Loucy (cell line): ENCODE measurements at regions not wholly inside any gene's neighbourhood (a gene's known extent, or its start where the extent isn't known, plus 50 kb on each side); places are given as distances from the start of the nearest gene placed in this dataset.

Experiments
- H2AFZ ChIP-seq: fragments of 200-600 bp; sonication (generic); 2 replicates; pipeline ENCODE4 v1.6.0; 2016; ENCODE audit warnings: antibody characterized with exemption, mild to moderate bottlenecking, low read length, moderate library complexity
- H3F3A ChIP-seq: fragments of 200-600 bp; 2 replicates; pipeline ENCODE4 v1.6.0; 2016; ENCODE audit warnings: antibody characterized with exemption, low read depth, mild to moderate bottlenecking
- H3K27me3 ChIP-seq: fragments of 200-600 bp; sonication (generic); 2 replicates; pipeline ENCODE4 v1.6.1; 2014; ENCODE audit warnings: low read length, mild to moderate bottlenecking; ENCODE audit not compliant: insufficient read depth, poor library complexity, severe bottlenecking
- H3K36me3 ChIP-seq: fragments of 200-600 bp; sonication (generic); 2 replicates; pipeline ENCODE4 v1.6.1; 2016; ENCODE audit warnings: low read length; ENCODE audit not compliant: insufficient read depth
- H3K4me1 ChIP-seq: fragments of 200-600 bp; sonication (generic); 2 replicates; pipeline ENCODE4 v1.5.1; 2014; ENCODE audit warnings: low read length, mild to moderate bottlenecking; ENCODE audit not compliant: insufficient read depth, poor library complexity, severe bottlenecking
- H3K4me2 ChIP-seq: fragments of 200-600 bp; sonication (generic); 2 replicates; pipeline ENCODE4 v1.6.0; 2014; ENCODE audit warnings: antibody characterized with exemption, low read length, low read depth, mild to moderate bottlenecking; ENCODE audit not compliant: poor library complexity, severe bottlenecking
- H3K4me3 ChIP-seq: fragments of 200-600 bp; sonication (generic); 2 replicates; pipeline ENCODE4 v1.5.1; 2014; ENCODE audit warnings: low read length, mild to moderate bottlenecking, mixed read lengths; ENCODE audit not compliant: poor library complexity, severe bottlenecking
- H3K79me2 ChIP-seq: fragments of 200-600 bp; sonication (generic); 2 replicates; pipeline ENCODE4 v1.6.1; 2014; ENCODE audit warnings: low read length; ENCODE audit not compliant: insufficient read depth
- H3K9ac ChIP-seq: fragments of 200-600 bp; sonication (generic); 2 replicates; pipeline ENCODE4 v1.6.0; 2014; ENCODE audit warnings: mild to moderate bottlenecking, low read depth, low read length, moderate library complexity; ENCODE audit not compliant: poor library complexity, severe bottlenecking
- H3K9me2 ChIP-seq: fragments of 200-600 bp; sonication (generic); replicated peaks from 2 replicates; pipeline ENCODE4 v1.6.1; 2016; ENCODE audit warnings: low read depth, low read length, mixed read lengths
- H3K9me3 ChIP-seq: fragments of 200-600 bp; sonication (generic); 2 replicates; pipeline ENCODE4 v1.6.1; 2014; ENCODE audit warnings: mild to moderate bottlenecking, antibody characterized with exemption, low read length, low read depth; ENCODE audit not compliant: insufficient read depth
- H4K20me1 ChIP-seq: fragments of 200-600 bp; sonication (generic); 2 replicates; pipeline ENCODE4 v1.6.0; 2014; ENCODE audit warnings: antibody characterized with exemption, low read length, mild to moderate bottlenecking; ENCODE audit not compliant: insufficient read depth, poor library complexity, severe bottlenecking
- EZH2phosphoT487 ChIP-seq: fragments of 200-600 bp; IDR thresholded peaks from 2 replicates; pipeline ENCODE4 v1.6.1; 2018; ENCODE audit warnings: antibody characterized with exemption, mild to moderate bottlenecking, moderate library complexity, borderline replicate concordance
- TF ChIP-seq, protein P1 (sequence below): fragments of 200-600 bp; sonication (generic); conservative IDR thresholded peaks from 2 replicates; pipeline ENCODE4 v1.5.1; 2014; ENCODE audit warnings: mild to moderate bottlenecking, antibody characterized with exemption, low read length

DNA sequence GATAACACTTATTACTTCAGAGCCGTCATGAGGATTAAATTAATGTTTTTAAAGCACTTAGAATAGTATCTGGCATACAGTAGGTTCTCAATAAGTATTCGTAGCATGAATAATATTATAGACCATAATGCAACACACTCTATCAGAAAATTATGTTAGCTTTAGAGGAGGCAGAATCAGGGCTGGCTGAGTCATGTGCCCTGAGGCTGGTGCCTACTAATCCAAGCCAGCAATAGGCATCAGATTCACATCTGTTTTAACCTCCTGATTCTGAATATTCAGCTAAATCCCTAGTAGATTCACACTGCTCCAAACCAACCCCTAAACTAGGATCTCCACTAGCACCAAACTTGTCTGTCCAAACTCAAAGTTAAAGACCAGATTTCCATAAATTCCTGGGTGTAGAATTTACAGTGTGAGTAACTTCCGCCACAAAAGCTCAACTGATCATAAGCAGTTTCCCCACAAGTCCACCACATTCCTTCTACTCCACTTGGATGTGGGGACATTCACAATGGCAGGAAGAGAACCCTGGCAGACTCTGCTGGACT lies 170.0 kb upstream of the DAPK1 start:
- Histone ChIP-seq H3K27me3 (no peaks in the 10 kb centered on the region), H3K4me2 (no peak overlapping the region), H3F3A (no peaks in the 10 kb centered on the region), H3K9me3 (no peaks in the 10 kb centered on the region; the same call in 1 of the 2 replicates), H3K79me2 (no peaks in the 10 kb centered on the region), H3K4me1 (no peaks in the 10 kb centered on the region), H3K9ac (no peak overlapping the region), H3K36me3 (no peaks in the 10 kb centered on the region), H4K20me1 (no peaks in the 10 kb centered on the region), H3K4me3 (no peak overlapping the region), H2AFZ (no peak overlapping the region), H3K9me2 (no peaks in the 10 kb centered on the region)
- TF ChIP-seq, protein P1, sequence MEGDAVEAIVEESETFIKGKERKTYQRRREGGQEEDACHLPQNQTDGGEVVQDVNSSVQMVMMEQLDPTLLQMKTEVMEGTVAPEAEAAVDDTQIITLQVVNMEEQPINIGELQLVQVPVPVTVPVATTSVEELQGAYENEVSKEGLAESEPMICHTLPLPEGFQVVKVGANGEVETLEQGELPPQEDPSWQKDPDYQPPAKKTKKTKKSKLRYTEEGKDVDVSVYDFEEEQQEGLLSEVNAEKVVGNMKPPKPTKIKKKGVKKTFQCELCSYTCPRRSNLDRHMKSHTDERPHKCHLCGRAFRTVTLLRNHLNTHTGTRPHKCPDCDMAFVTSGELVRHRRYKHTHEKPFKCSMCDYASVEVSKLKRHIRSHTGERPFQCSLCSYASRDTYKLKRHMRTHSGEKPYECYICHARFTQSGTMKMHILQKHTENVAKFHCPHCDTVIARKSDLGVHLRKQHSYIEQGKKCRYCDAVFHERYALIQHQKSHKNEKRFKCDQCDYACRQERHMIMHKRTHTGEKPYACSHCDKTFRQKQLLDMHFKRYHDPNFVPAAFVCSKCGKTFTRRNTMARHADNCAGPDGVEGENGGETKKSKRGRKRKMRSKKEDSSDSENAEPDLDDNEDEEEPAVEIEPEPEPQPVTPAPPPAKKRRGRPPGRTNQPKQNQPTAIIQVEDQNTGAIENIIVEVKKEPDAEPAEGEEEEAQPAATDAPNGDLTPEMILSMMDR, result no peak
- no peak for TF ChIP-seq EZH2phosphoT487

DNA sequence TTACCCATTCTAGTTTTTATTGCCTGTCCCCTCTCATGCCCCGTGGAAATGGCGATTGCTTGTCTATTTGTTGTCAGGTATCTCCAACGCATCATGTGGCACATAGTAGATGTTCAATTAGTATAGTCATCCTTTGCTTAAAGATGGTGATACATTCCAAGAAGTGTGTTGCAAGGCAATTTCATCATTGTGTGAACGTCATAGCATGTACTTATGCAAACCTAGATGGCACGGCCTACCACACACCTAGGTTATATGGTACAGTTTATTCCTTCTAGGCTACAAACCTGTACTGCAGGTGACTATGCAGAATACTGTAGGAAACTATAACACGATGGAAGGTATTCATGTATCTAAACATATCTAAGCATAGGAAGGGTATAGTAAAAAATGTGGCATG lies 163.9 kb upstream of the DAPK1 start:
- Histone ChIP-seq H3K9me3 (no peaks in the 10 kb centered on the region; the same call in 1 of the 2 replicates), H3K27me3 (no peaks in the 10 kb centered on the region), H3K79me2 (no peaks in the 10 kb centered on the region), H3K36me3 (no peaks in the 10 kb centered on the region), H4K20me1 (no peaks in the 10 kb centered on the region), H3K4me2 (no peak overlapping the region), H3K9ac (no peak overlapping the region), H3K4me1 (no peaks in the 10 kb centered on the region), H3K4me3 (no peak overlapping the region), H2AFZ (no peak overlapping the region), H3F3A (no peaks in the 10 kb centered on the region), H3K9me2 (no peaks in the 10 kb centered on the region)
- no peak for TF ChIP-seq EZH2phosphoT487
- TF ChIP-seq, protein P1, result no peak

DNA sequence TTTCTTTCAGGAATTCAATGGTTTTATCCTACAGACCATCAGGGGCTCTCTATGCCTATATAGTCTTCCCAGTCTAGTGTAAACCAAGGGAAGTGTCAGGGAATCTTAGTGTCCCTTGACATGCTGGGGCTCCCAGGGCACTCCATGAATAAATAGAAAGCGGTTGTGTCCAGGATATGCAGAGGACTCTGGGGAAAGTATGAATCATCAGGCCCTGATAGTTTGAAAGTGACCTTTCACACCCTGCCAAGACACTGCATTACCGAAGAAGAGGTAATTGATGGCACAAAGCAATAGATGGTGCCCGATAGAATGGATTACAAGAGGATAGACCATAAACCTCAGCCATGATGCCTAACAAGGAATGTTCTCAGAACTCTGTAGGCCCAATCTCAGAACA lies 163.3 kb upstream of the DAPK1 start:
- Histone ChIP-seq H2AFZ (no peak overlapping the region), H3K27me3 (no peaks in the 10 kb centered on the region), H3K9ac (no peak overlapping the region), H3K4me2 (no peak overlapping the region), H3K9me3 (no peaks in the 10 kb centered on the region; the same call in 1 of the 2 replicates), H3K4me1 (no peaks in the 10 kb centered on the region), H4K20me1 (no peaks in the 10 kb centered on the region), H3K4me3 (no peak overlapping the region), H3K36me3 (no peaks in the 10 kb centered on the region), H3K79me2 (no peaks in the 10 kb centered on the region), H3F3A (no peaks in the 10 kb centered on the region), H3K9me2 (no peaks in the 10 kb centered on the region)
- no peak for TF ChIP-seq EZH2phosphoT487
- TF ChIP-seq, protein P1, result no peak
